Esophagus squamous epithelium (tissue), 4 donors: ENCODE measurements at regions not wholly inside any gene's neighbourhood (a gene's known extent, or its start where the extent isn't known, plus 50 kb on each side); places are given as distances from the start of the nearest gene placed in this dataset.
"Not testable (repeated sequence)": the region's sequence is repeated elsewhere in the genome, so short reads cannot be mapped to it uniquely, and the experiment has no call there.

Experiments
- POLR2A ChIP-seq, 4 donors: fragments of 450-650 bp; IDR thresholded peaks; one replicate each; pipeline ENCODE4 v1.6.1; 2017; ENCODE audit warnings: antibody characterized with exemption in 4 of 4, mild to moderate bottlenecking in 4 of 4, moderate library complexity in 3 of 4
- TF ChIP-seq, protein P1 (sequence below), 6 experiments: fragments of 450-650 bp in 4 of 6; fragments of 200-600 bp in 2 of 6; sonication (generic) in 2 of 6; IDR thresholded peaks; one replicate each; pipeline ENCODE4 v1.5.1; 2016 to 2019; ENCODE audit warnings: antibody characterized with exemption in 6 of 6, mild to moderate bottlenecking in 4 of 6, moderate library complexity in 4 of 6

DNA sequence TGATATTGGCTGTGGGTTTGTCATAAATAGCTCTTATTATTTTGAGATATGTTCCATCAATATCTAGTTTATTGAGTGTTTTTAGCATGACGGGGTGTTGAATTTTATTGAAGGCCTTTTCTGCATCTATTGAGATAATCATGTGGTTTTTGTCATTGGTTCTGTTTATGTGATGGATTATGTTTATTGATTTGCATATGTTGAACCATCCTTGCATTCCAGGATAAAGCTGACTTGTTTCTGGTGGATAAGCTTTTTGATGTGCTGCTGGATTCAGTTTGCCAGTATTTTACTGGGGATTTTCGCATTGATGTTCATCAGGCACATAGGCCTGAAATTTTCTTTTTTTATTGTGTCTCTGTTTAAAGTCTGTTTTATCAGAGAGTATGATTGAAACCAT is 151.1 kb upstream of the CREB1 start:
- not testable (repeated sequence) for TF ChIP-seq POLR2A (IDR thresholded peaks at IDR 0.05)
- TF ChIP-seq, protein P1, sequence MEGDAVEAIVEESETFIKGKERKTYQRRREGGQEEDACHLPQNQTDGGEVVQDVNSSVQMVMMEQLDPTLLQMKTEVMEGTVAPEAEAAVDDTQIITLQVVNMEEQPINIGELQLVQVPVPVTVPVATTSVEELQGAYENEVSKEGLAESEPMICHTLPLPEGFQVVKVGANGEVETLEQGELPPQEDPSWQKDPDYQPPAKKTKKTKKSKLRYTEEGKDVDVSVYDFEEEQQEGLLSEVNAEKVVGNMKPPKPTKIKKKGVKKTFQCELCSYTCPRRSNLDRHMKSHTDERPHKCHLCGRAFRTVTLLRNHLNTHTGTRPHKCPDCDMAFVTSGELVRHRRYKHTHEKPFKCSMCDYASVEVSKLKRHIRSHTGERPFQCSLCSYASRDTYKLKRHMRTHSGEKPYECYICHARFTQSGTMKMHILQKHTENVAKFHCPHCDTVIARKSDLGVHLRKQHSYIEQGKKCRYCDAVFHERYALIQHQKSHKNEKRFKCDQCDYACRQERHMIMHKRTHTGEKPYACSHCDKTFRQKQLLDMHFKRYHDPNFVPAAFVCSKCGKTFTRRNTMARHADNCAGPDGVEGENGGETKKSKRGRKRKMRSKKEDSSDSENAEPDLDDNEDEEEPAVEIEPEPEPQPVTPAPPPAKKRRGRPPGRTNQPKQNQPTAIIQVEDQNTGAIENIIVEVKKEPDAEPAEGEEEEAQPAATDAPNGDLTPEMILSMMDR (IDR thresholded peaks at IDR 0.05) = not testable (repeated sequence)
